Sciatic nerve (tissue), 2 donors: ENCODE measurements at regions not wholly inside any gene's neighbourhood (a gene's known extent, or its start where the extent isn't known, plus 50 kb on each side); places are given as distances from the start of the nearest gene placed in this dataset.

Experiments
- ATAC-seq: fragments of 200-7000 bp; cut with Tn5 transposase; one replicate; pipeline ENCODE4 v1.9.1; 2020; ENCODE audit warnings: mild to moderate bottlenecking, moderate library complexity
- DNase-seq: peaks from one replicate; pipeline ENCODE4 v3.0.0-alpha.2; 2020; ENCODE audit warnings: low spot score
- intact Hi-C: fragments of 100-400 bp; cut with DNase I; formaldehyde crosslinking; loops from one replicate; pipeline ENCODE4 v1.14.2; 2022
- donor health status: DM: no; HTN: no; CAD: no.
- donor health status: DM: no; HTN: no; CAD: no.

- intact Hi-C loops, result no loop called here
- DNase-seq (no peak), ATAC-seq (no peak)
Observed at GRCh38 chr20:20815711-20816455, 103.4 kb upstream of the RALGAPA2 start.

- DNase-seq, result no peak
- no peak for ATAC-seq
- intact Hi-C loops, result no loop called here
Observed at GRCh38 chr20:20814685-20815084, 102.2 kb upstream of the RALGAPA2 start.

- ATAC-seq, result no peak
- intact Hi-C loops, result no loop called here
- no peak for DNase-seq
Observed at GRCh38 chr20:20812136-20812535, 99.7 kb upstream of the RALGAPA2 start.

- intact Hi-C loops, result no loop called here
- no peak for DNase-seq
- no peak for ATAC-seq
Observed at GRCh38 chr20:20808016-20808415, 95.6 kb upstream of the RALGAPA2 start.

GRCh38 chr20:20806121-20807095 is 94.0 kb upstream of the RALGAPA2 start:
- ATAC-seq, result no peak
- intact Hi-C loops, result no loop called here
- DNase-seq, result no peak

- ATAC-seq, result no peak
- no peak for DNase-seq
- intact Hi-C loops, result no loop called here
Observed at GRCh38 chr20:20803011-20803410, 90.6 kb upstream of the RALGAPA2 start.

GRCh38 chr20:20802328-20802727 is 89.9 kb upstream of the RALGAPA2 start:
- DNase-seq (no peak), ATAC-seq (no peak)
- intact Hi-C loops, result no loop called here

GRCh38 chr20:20799716-20800312 is 87.4 kb upstream of the RALGAPA2 start:
- intact Hi-C loops, result no loop called here
- DNase-seq (no peak), ATAC-seq (no peak)

- intact Hi-C loops, result no loop called here
- ATAC-seq (no peak), DNase-seq (no peak)
Observed at GRCh38 chr20:20797521-20798310, 85.3 kb upstream of the RALGAPA2 start.

- intact Hi-C loops, result no loop called here
- no peak for ATAC-seq
- DNase-seq, result no peak
Observed at GRCh38 chr20:20796766-20797440, 84.5 kb upstream of the RALGAPA2 start.

GRCh38 chr20:20795721-20796120 is 83.3 kb upstream of the RALGAPA2 start:
- ATAC-seq (no peak), DNase-seq (no peak)
- intact Hi-C loops, result no loop called here

- ATAC-seq, result no peak
- intact Hi-C loops, result no loop called here
- no peak for DNase-seq
Observed at GRCh38 chr20:20795119-20795518, 82.7 kb upstream of the RALGAPA2 start.

- DNase-seq (no peak), ATAC-seq (no peak)
- intact Hi-C loops, result no loop called here
Observed at GRCh38 chr20:20793591-20793990, 81.1 kb upstream of the RALGAPA2 start.

GRCh38 chr20:20791664-20792568 is 79.5 kb upstream of the RALGAPA2 start:
- DNase-seq, result no peak
- intact Hi-C loops, result no loop called here
- ATAC-seq, result no peak

- DNase-seq (no peak), ATAC-seq (no peak)
- intact Hi-C loops, result no loop called here
Observed at GRCh38 chr20:20788308-20788707, 75.9 kb upstream of the RALGAPA2 start.

GRCh38 chr20:20786428-20786827 is 74.0 kb upstream of the RALGAPA2 start:
- peak; percentile 59 for ATAC-seq
- intact Hi-C loops, result no loop called here
- no peak for DNase-seq

- intact Hi-C loops, result no loop called here
- DNase-seq (no peak), ATAC-seq (no peak)
Observed at GRCh38 chr20:20785226-20785625, 72.8 kb upstream of the RALGAPA2 start.
